SK-N-SH (cell line): ENCODE measurements at regions not wholly inside any gene's neighbourhood (a gene's known extent, or its start where the extent isn't known, plus 50 kb on each side); places are given as distances from the start of the nearest gene placed in this dataset.

ENCODE experiments used
- CTCF ChIA-PET: fragments of 300-600, 350-600 bp; formaldehyde crosslinking; extraction: SDS; loops from one replicate; lab custom pipeline; 2021; lab: Yijun Ruan, JAX
- POLR2A ChIA-PET: fragments of 350-600 bp; sonication (Branson Sonifier 250); formaldehyde crosslinking; extraction: SDS; loops from one replicate; lab custom pipeline; 2020; ENCODE audit warnings: antibody characterized with exemption, inconsistent platforms; lab: Yijun Ruan, JAX
- DNase-seq: peaks from one replicate; pipeline ENCODE4 v3.0.0; 2012
- H2AFZ ChIP-seq: fragments of 200-600 bp; sonication (generic); 2 replicates; pipeline ENCODE4 v1.8.1; 2016; ENCODE audit warnings: antibody characterized with exemption, mild to moderate bottlenecking, low read depth
- H3F3A ChIP-seq: fragments of 200-600 bp; sonication (generic); replicated peaks from 2 replicates; pipeline ENCODE3; 2016; ENCODE audit warnings: antibody characterized with exemption, mild to moderate bottlenecking; ENCODE audit not compliant: insufficient read depth
- H3K27ac ChIP-seq, 2 experiments: fragments of 200-500 bp in 1 of 2; fragments of 200-600 bp in 1 of 2; sonication (Bioruptor generic) in 1 of 2; sonication (generic), shearing (Covaris generic) in 1 of 2; 2 replicates each; pipeline versions ENCODE4 v1.5.1 to v1.6.1; 2014 to 2016; ENCODE audit warnings: low read depth in 2 of 2, inconsistent platforms in 1 of 2, low read length in 1 of 2, mild to moderate bottlenecking in 1 of 2, mixed read lengths in 1 of 2
- H3K27me3 ChIP-seq: fragments of 200-600 bp; sonication (generic), shearing (Covaris generic); 2 replicates; pipeline ENCODE4 v1.6.1; 2016; ENCODE audit warnings: mixed run types; ENCODE audit not compliant: insufficient read depth
- H3K36me3 ChIP-seq, 2 experiments: fragments of 200-500 bp in 1 of 2; fragments of 200-600 bp in 1 of 2; sonication (Bioruptor generic) in 1 of 2; sonication (generic) in 1 of 2; replicated peaks in 1 of 2; 2 replicates each; pipeline versions ENCODE3 to v1.5.1; 2014 to 2016; ENCODE audit warnings: low read length in 1 of 2, mild to moderate bottlenecking in 1 of 2; ENCODE audit not compliant: insufficient read depth in 2 of 2, control insufficient read depth in 1 of 2
- H3K4me1 ChIP-seq, 2 experiments: fragments of 200-500 bp in 1 of 2; fragments of 200-600 bp in 1 of 2; sonication (Bioruptor generic) in 1 of 2; sonication (generic), shearing (Covaris generic) in 1 of 2; 2 replicates each; pipeline versions ENCODE4 v1.5.1 to v1.6.1; 2014 to 2016; ENCODE audit warnings: low read depth in 1 of 2, low read length in 1 of 2, mixed run types in 1 of 2; ENCODE audit not compliant: insufficient read depth in 2 of 2, control insufficient read depth in 1 of 2
- H3K4me2 ChIP-seq: fragments of 200-600 bp; sonication (generic), shearing (Covaris generic); 2 replicates; pipeline ENCODE4 v1.6.1; 2017; ENCODE audit warnings: mixed run types
- H3K4me3 ChIP-seq, 2 experiments: fragments of 200-500 bp in 1 of 2; fragments of 200-600 bp in 1 of 2; sonication (Bioruptor generic) in 1 of 2; sonication (generic), shearing (Covaris generic) in 1 of 2; 2 replicates each; pipeline versions ENCODE4 v1.5.1 to v1.8.1; 2014 to 2016; ENCODE audit warnings: low read depth in 2 of 2, inconsistent platforms in 1 of 2, low read length in 1 of 2, mild to moderate bottlenecking in 1 of 2, mixed read lengths in 1 of 2, moderate library complexity in 1 of 2
- H3K79me2 ChIP-seq: fragments of 200-600 bp; sonication (generic); 2 replicates; pipeline ENCODE4 v1.8.1; 2017; ENCODE audit warnings: mild to moderate bottlenecking; ENCODE audit not compliant: insufficient read depth
- H3K9ac ChIP-seq: fragments of 200-600 bp; sonication (generic); 2 replicates; pipeline ENCODE4 v1.6.1; 2017; ENCODE audit warnings: mixed run types
- H3K9me2 ChIP-seq: fragments of 200-600 bp; sonication (generic); 2 replicates; pipeline ENCODE4 v1.6.1; 2017; ENCODE audit warnings: mixed run types
- H3K9me3 ChIP-seq: fragments of 200-600 bp; sonication (generic); 2 replicates; pipeline ENCODE4 v1.6.1; 2017; ENCODE audit warnings: mixed run types, mild to moderate bottlenecking, moderate library complexity
- H4K20me1 ChIP-seq: fragments of 200-600 bp; sonication (generic); 2 replicates; pipeline ENCODE4 v1.6.1; 2017; ENCODE audit warnings: mild to moderate bottlenecking, mixed run types; ENCODE audit not compliant: insufficient read depth
- CHD2 ChIP-seq: fragments of 150-350 bp; IDR thresholded peaks from 2 replicates; pipeline ENCODE4 v1.6.1; 2018; ENCODE audit warnings: low read length; ENCODE audit not compliant: partially characterized antibody
- EP300 ChIP-seq, 2 experiments: IDR thresholded peaks; 2 replicates each; pipeline versions ENCODE4 v1.4.0 to v1.6.1; 2012; ENCODE audit warnings: borderline replicate concordance in 1 of 2, low read depth in 1 of 2, low read length in 1 of 2
- EZH2phosphoT487 ChIP-seq: fragments of 200-600 bp; sonication (generic); IDR thresholded peaks from 2 replicates; pipeline ENCODE4 v1.6.1; 2017; ENCODE audit warnings: low read depth, mixed run types, mild to moderate bottlenecking, antibody characterized with exemption, moderate library complexity, borderline replicate concordance
- MEF2A ChIP-seq: IDR thresholded peaks from 2 replicates; pipeline ENCODE4 v1.4.0; 2012; ENCODE audit warnings: low read depth, borderline replicate concordance
- MXI1 ChIP-seq: IDR thresholded peaks from 2 replicates; pipeline ENCODE4 v1.6.1; 2012; ENCODE audit warnings: mild to moderate bottlenecking, low read depth, low read length, improper control_type of control experiment
- NFIC ChIP-seq: IDR thresholded peaks from 2 replicates; pipeline ENCODE4 v1.4.0; 2012; ENCODE audit warnings: borderline replicate concordance
- PBX3 ChIP-seq: IDR thresholded peaks from 2 replicates; pipeline ENCODE4; 2012
- POLR2AphosphoS5 ChIP-seq: IDR thresholded peaks from 2 replicates; pipeline ENCODE4 v1.6.1; 2012; ENCODE audit warnings: low read depth, low read length
- SMC3 ChIP-seq: IDR thresholded peaks from 2 replicates; pipeline ENCODE4 v1.6.1; 2012; ENCODE audit warnings: low read depth, low read length, improper control_type of control experiment
- TAF1 ChIP-seq: IDR thresholded peaks from 2 replicates; pipeline ENCODE4 v1.6.1; 2012; ENCODE audit warnings: low read depth, mild to moderate bottlenecking, low read length, moderate library complexity, borderline replicate concordance
- TCF12 ChIP-seq: IDR thresholded peaks from 2 replicates; pipeline ENCODE4 v1.4.0; 2012
- TEAD4 ChIP-seq: IDR thresholded peaks from 2 replicates; pipeline ENCODE4 v1.4.0; 2012; ENCODE audit warnings: mild to moderate bottlenecking, borderline replicate concordance; ENCODE audit not compliant: insufficient read depth
- USF1 ChIP-seq: IDR thresholded peaks from 2 replicates; pipeline ENCODE4 v1.4.0; 2012; ENCODE audit warnings: low read depth, borderline replicate concordance
- WGBS: methylation state at CpG from one replicate; pipeline ENCODE4 v1.1.6; 2017; ENCODE audit warnings: low lambda C conversion rate; 5-methylcytosine and 5-hydroxymethylcytosine counted together
- TF ChIP-seq, protein P1 (sequence below): fragments of 150-350 bp; IDR thresholded peaks from 2 replicates; pipeline ENCODE4 v1.6.1; 2017; ENCODE audit warnings: antibody characterized with exemption, low read length, low read depth, borderline replicate concordance
- TF ChIP-seq, protein P2 (sequence below): IDR thresholded peaks from 2 replicates; pipeline ENCODE4 v1.4.0; 2012; ENCODE audit warnings: low read depth, borderline replicate concordance
- TF ChIP-seq, protein P3 (sequence below): fragments of 200-600 bp; sonication (generic); IDR thresholded peaks from 2 replicates; pipeline ENCODE4 v1.6.1; 2017; ENCODE audit warnings: antibody characterized with exemption, mild to moderate bottlenecking, moderate library complexity
- TF ChIP-seq, protein P4 (sequence below): IDR thresholded peaks from 2 replicates; pipeline ENCODE4 v1.4.0; 2012; ENCODE audit warnings: low read depth

DNA sequence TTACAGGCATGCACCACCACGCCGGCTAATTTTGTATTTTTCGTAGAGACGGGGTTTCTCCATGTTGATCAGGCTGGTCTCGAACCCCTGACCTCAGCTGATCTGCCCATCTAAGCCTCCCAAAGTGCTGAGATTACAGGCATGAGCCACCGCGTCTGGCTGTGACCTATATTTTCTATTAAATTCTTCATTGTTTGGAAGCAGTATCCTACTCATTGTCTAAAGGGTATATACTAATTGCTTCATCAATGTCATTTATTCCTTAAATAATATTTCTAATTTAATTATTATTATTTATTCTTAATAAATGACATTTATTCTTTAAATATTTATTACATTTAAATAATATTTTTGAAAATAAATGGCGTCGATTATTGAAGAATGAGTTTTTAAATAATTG, 817.3 kb upstream of the API5 start (continued):
- TF ChIP-seq, protein P1, sequence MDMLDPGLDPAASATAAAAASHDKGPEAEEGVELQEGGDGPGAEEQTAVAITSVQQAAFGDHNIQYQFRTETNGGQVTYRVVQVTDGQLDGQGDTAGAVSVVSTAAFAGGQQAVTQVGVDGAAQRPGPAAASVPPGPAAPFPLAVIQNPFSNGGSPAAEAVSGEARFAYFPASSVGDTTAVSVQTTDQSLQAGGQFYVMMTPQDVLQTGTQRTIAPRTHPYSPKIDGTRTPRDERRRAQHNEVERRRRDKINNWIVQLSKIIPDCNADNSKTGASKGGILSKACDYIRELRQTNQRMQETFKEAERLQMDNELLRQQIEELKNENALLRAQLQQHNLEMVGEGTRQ = no peak
- TF ChIP-seq MEF2A = no peak

GRCh38 chr11:42498971-42499370, 812.8 kb upstream of the API5 start:
- Histone ChIP-seq H2AFZ (no peak overlapping the region), H3K4me3 (no peak overlapping the region), H3K36me3 (no peaks in the 10 kb centered on the region), H3F3A (no peaks in the 10 kb centered on the region), H3K9ac (no peak overlapping the region), H3K4me1 (no peaks in the 10 kb centered on the region), H3K27ac (no peak overlapping the region), H3K27me3 (no peaks in the 10 kb centered on the region), H4K20me1 (no peaks in the 10 kb centered on the region), H3K79me2 (no peaks in the 10 kb centered on the region), H3K4me2 (no peak overlapping the region), H3K9me3 (peaks cover 3% of the 10 kb centered on the region; the same call in 1 of the 2 replicates), H3K9me2 (no peaks in the 10 kb centered on the region)
- no peak for DNase-seq
- ChIA-PET POLR2A (no interaction called here), CTCF (no interaction called here)
- 37% methylated on average over 3 of the region's 3 CpGs for WGBS
- TF ChIP-seq EZH2phosphoT487 (no peak), USF1 (no peak), PBX3 (no peak), EP300 (IDR thresholded peaks at IDR 0.05; ENCODE audit: borderline replicate concordance in 1 of 2, low read depth in 1 of 2, low read length in 1 of 2) (no peak), MXI1 (no peak), NFIC (no peak), SMC3 (no peak), TAF1 (no peak), CHD2 (no peak), TCF12 (no peak), TEAD4 (no peak), POLR2AphosphoS5 (no peak)
- TF ChIP-seq, protein P1 = no peak
- TF ChIP-seq, protein P2, sequence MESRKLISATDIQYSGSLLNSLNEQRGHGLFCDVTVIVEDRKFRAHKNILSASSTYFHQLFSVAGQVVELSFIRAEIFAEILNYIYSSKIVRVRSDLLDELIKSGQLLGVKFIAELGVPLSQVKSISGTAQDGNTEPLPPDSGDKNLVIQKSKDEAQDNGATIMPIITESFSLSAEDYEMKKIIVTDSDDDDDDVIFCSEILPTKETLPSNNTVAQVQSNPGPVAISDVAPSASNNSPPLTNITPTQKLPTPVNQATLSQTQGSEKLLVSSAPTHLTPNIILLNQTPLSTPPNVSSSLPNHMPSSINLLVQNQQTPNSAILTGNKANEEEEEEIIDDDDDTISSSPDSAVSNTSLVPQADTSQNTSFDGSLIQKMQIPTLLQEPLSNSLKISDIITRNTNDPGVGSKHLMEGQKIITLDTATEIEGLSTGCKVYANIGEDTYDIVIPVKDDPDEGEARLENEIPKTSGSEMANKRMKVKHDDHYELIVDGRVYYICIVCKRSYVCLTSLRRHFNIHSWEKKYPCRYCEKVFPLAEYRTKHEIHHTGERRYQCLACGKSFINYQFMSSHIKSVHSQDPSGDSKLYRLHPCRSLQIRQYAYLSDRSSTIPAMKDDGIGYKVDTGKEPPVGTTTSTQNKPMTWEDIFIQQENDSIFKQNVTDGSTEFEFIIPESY = no peak
- TF ChIP-seq, protein P3, sequence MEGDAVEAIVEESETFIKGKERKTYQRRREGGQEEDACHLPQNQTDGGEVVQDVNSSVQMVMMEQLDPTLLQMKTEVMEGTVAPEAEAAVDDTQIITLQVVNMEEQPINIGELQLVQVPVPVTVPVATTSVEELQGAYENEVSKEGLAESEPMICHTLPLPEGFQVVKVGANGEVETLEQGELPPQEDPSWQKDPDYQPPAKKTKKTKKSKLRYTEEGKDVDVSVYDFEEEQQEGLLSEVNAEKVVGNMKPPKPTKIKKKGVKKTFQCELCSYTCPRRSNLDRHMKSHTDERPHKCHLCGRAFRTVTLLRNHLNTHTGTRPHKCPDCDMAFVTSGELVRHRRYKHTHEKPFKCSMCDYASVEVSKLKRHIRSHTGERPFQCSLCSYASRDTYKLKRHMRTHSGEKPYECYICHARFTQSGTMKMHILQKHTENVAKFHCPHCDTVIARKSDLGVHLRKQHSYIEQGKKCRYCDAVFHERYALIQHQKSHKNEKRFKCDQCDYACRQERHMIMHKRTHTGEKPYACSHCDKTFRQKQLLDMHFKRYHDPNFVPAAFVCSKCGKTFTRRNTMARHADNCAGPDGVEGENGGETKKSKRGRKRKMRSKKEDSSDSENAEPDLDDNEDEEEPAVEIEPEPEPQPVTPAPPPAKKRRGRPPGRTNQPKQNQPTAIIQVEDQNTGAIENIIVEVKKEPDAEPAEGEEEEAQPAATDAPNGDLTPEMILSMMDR = no peak
- TF ChIP-seq, protein P4, sequence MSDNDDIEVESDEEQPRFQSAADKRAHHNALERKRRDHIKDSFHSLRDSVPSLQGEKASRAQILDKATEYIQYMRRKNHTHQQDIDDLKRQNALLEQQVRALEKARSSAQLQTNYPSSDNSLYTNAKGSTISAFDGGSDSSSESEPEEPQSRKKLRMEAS = no peak
